ENCODE measurements at regions not wholly inside any gene's neighbourhood (a gene's known extent, or its start where the extent isn't known, plus 50 kb on each side); places are given as distances from the start of the nearest gene placed in this dataset.

DNA sequence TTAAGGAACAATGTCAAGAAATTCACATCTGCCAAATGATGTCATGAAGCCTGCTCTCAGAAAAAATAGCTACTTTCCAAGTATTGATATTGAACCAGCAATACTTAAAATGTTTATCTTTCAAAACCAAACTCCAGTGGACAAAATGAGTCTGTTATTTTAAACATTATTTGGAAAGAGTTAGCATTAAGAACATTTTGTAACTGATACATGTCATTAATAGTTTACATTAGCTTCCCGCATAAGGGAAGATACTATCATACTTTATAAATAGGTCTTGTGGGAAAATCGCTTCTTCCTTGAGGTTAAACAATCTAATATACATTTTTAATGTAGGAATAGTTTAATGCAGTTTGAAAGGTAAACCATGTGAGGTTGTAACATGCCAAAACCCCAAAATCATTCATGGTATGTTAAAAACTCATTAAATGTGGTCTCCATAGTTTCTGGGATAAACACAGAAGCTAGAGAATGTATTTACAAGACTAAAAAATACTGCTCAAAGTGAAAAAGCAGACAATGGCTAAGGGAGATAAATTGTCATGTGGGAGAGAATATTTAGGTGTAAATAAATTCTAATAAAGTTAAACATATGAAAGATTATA lies 73.4 kb upstream of the ATP2B1 start:
- Histone ChIP-seq H3K4me2 (ENCODE audit: low read depth, low read length, poor library complexity, severe bottlenecking) (no peak overlapping the region), H2AFZ (ENCODE audit: low read depth, low read length, severe bottlenecking) (no peak overlapping the region), H4K20me1 (ENCODE audit: low read depth, low read length) (no peaks in the 10 kb centered on the region), H3K27ac (ENCODE audit: low read depth, low read length) (no peak overlapping the region), H3F3A (ENCODE audit: insufficient read depth) (no peaks in the 10 kb centered on the region), H3K4me3 (ENCODE audit: insufficient read depth, low read length, poor library complexity, severe bottlenecking) (no peak overlapping the region), H3K9ac (ENCODE audit: low read length) (no peak overlapping the region), H3K9me3 (ENCODE audit: insufficient read depth, low read length) (peaks cover 21% of the 10 kb centered on the region; the same call in 1 of the 2 replicates), H3K27me3 (ENCODE audit: low read length) (0 out of 2 replicates have a peak, but pooled peaks cover 4% of the 10 kb centered on the region), H3K36me3 (ENCODE audit: low read length) (no peaks in the 10 kb centered on the region), H3K79me2 (ENCODE audit: insufficient read depth, low read length) (no peaks in the 10 kb centered on the region), H3K9me2 (replicated peaks; ENCODE audit: insufficient read depth, low read length) (no peaks in the 10 kb centered on the region)
- TF ChIP-seq EZH2phosphoT487 (conservative IDR thresholded peaks at IDR 0.05; ENCODE audit: low read length): no peak
- TF ChIP-seq, protein P1, sequence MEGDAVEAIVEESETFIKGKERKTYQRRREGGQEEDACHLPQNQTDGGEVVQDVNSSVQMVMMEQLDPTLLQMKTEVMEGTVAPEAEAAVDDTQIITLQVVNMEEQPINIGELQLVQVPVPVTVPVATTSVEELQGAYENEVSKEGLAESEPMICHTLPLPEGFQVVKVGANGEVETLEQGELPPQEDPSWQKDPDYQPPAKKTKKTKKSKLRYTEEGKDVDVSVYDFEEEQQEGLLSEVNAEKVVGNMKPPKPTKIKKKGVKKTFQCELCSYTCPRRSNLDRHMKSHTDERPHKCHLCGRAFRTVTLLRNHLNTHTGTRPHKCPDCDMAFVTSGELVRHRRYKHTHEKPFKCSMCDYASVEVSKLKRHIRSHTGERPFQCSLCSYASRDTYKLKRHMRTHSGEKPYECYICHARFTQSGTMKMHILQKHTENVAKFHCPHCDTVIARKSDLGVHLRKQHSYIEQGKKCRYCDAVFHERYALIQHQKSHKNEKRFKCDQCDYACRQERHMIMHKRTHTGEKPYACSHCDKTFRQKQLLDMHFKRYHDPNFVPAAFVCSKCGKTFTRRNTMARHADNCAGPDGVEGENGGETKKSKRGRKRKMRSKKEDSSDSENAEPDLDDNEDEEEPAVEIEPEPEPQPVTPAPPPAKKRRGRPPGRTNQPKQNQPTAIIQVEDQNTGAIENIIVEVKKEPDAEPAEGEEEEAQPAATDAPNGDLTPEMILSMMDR (IDR thresholded peaks at IDR 0.05; ENCODE audit: insufficient read depth, low read length, poor library complexity, severe bottlenecking): no peak

DNA sequence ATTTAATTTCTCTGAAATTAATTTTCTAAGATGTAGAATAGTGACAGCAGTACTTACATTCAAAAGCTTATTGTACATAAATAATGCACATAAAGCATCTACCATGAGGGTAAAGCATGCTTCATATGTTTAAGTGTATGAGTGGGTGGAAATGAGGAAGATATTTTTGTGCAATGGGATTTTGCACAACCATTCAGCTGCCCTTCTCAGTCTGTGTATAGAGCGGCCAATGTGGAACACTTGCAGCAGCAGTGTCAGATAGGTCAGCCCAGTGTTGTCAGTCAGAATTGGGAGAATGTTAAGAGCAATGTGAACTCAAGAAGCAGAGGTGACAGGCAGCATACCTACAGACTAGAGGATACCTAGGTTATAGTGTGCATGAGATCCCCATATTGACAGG lies 72.5 kb upstream of the ATP2B1 start:
- Histone ChIP-seq H3K27ac (ENCODE audit: low read depth, low read length) (no peak overlapping the region), H3K79me2 (ENCODE audit: insufficient read depth, low read length) (no peaks in the 10 kb centered on the region), H3K4me3 (ENCODE audit: insufficient read depth, low read length, poor library complexity, severe bottlenecking) (no peak overlapping the region), H3K27me3 (ENCODE audit: low read length) (0 out of 2 replicates have a peak, but pooled peaks cover 4% of the 10 kb centered on the region), H3K9me2 (replicated peaks; ENCODE audit: insufficient read depth, low read length) (no peaks in the 10 kb centered on the region), H3K9ac (ENCODE audit: low read length) (no peak overlapping the region), H4K20me1 (ENCODE audit: low read depth, low read length) (no peaks in the 10 kb centered on the region), H3K36me3 (ENCODE audit: low read length) (no peaks in the 10 kb centered on the region), H2AFZ (ENCODE audit: low read depth, low read length, severe bottlenecking) (no peak overlapping the region), H3F3A (ENCODE audit: insufficient read depth) (no peaks in the 10 kb centered on the region), H3K9me3 (ENCODE audit: insufficient read depth, low read length) (peaks cover 12% of the 10 kb centered on the region; the same call in 1 of the 2 replicates), H3K4me2 (ENCODE audit: low read depth, low read length, poor library complexity, severe bottlenecking) (no peak overlapping the region)
- TF ChIP-seq EZH2phosphoT487 (conservative IDR thresholded peaks at IDR 0.05; ENCODE audit: low read length): no peak
- TF ChIP-seq, protein P1 (IDR thresholded peaks at IDR 0.05; ENCODE audit: insufficient read depth, low read length, poor library complexity, severe bottlenecking): no peak

GRCh38 chr12:89779090-89779489 lies 70.5 kb upstream of the ATP2B1 start:
- no peak overlapping the region for H3K4me2 ChIP-seq (ENCODE audit: low read depth, low read length, poor library complexity, severe bottlenecking)
- TF ChIP-seq, protein P1 (IDR thresholded peaks at IDR 0.05; ENCODE audit: insufficient read depth, low read length, poor library complexity, severe bottlenecking): no peak
- TF ChIP-seq EZH2phosphoT487 (conservative IDR thresholded peaks at IDR 0.05; ENCODE audit: low read length): no peak
- H3F3A ChIP-seq (ENCODE audit: insufficient read depth): no peaks in the 10 kb centered on the region
- no peak overlapping the region for H3K4me3 ChIP-seq (ENCODE audit: insufficient read depth, low read length, poor library complexity, severe bottlenecking)
- H4K20me1 ChIP-seq (ENCODE audit: low read depth, low read length): no peaks in the 10 kb centered on the region
- H2AFZ ChIP-seq (ENCODE audit: low read depth, low read length, severe bottlenecking): no peak overlapping the region
- no peak overlapping the region for H3K9ac ChIP-seq (ENCODE audit: low read length)
- H3K27ac ChIP-seq (ENCODE audit: low read depth, low read length): no peak overlapping the region
- 0 out of 2 replicates have a peak, but pooled peaks cover 4% of the 10 kb centered on the region for H3K27me3 ChIP-seq (ENCODE audit: low read length)
- H3K9me3 ChIP-seq (ENCODE audit: insufficient read depth, low read length): no peaks in the 10 kb centered on the region
- H3K79me2 ChIP-seq (ENCODE audit: insufficient read depth, low read length): no peaks in the 10 kb centered on the region
- H3K36me3 ChIP-seq (ENCODE audit: low read length): no peaks in the 10 kb centered on the region
- no peaks in the 10 kb centered on the region for H3K9me2 ChIP-seq (replicated peaks; ENCODE audit: insufficient read depth, low read length)
